Osteocyte (in vitro differentiated cells): ENCODE measurements at regions not wholly inside any gene's neighbourhood (a gene's known extent, or its start where the extent isn't known, plus 50 kb on each side); places are given as distances from the start of the nearest gene placed in this dataset.

Source experiments
- DNase-seq: peaks from one replicate; pipeline ENCODE4 v3.0.0; 2021; ENCODE audit warnings: mixed read lengths; ENCODE audit not compliant: unreplicated experiment; ENCODE audit errors: extremely low spot score
- H3K27ac Mint-ChIP-seq: one replicate; pipeline ENCODE4 v1.8.0; 2021; ENCODE audit warnings: mild to moderate bottlenecking, mixed read lengths; ENCODE audit not compliant: unreplicated experiment
- H3K27me3 Mint-ChIP-seq: one replicate; pipeline ENCODE4 v1.8.0; 2021; ENCODE audit warnings: mixed read lengths; ENCODE audit not compliant: unreplicated experiment
- H3K36me3 Mint-ChIP-seq: one replicate; pipeline ENCODE4 v1.8.0; 2021; ENCODE audit warnings: mixed read lengths; ENCODE audit not compliant: unreplicated experiment
- H3K4me1 Mint-ChIP-seq: one replicate; pipeline ENCODE4 v1.8.0; 2021; ENCODE audit warnings: mixed read lengths; ENCODE audit not compliant: unreplicated experiment
- H3K4me3 Mint-ChIP-seq: one replicate; pipeline ENCODE4 v1.8.0; 2021; ENCODE audit warnings: mild to moderate bottlenecking, moderate library complexity, mixed read lengths; ENCODE audit not compliant: unreplicated experiment
- H3K9me3 Mint-ChIP-seq: one replicate; pipeline ENCODE4 v1.8.0; 2021; ENCODE audit warnings: mixed read lengths; ENCODE audit not compliant: unreplicated experiment
- TF ChIP-seq, protein P1 (sequence below): fragments of 200-600 bp; sonication (generic); IDR thresholded peaks from 2 replicates; pipeline ENCODE4 v1.5.0; 2021; ENCODE audit warnings: antibody characterized with exemption, mild to moderate bottlenecking, moderate library complexity

DNA sequence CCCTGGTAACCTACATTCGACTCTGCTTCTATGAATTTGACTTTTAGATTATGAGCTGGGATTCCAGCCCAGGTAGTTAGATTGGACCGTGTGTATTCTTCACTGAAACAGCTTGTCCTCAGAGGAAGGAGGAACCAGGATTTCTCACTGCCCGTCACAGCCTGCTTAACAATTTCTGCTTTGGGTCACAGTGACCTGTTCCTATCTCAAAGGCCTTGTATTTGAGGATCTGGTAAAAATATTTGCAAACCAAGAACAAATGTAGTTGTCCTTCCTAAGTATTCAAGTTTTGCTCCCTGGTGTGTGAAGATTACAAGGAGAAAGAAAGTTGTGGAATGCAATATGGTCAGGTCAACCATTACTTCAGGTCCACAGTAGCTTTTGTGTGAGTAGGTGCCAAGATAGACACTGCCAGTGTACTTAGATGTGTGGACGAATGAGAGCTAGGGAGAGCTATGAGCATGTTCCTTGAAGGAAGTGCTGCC, 55.1 kb downstream of the KIF4B start:
- no peaks in the 10 kb centered on the region for H3K9me3 Mint-ChIP-seq
- no peak overlapping the region for H3K4me3 Mint-ChIP-seq
- H3K36me3 Mint-ChIP-seq: no peaks in the 10 kb centered on the region
- H3K4me1 Mint-ChIP-seq: no peaks in the 10 kb centered on the region
- no peak for DNase-seq
- peaks cover 4% of the 10 kb centered on the region for H3K27me3 Mint-ChIP-seq
- H3K27ac Mint-ChIP-seq: no peak overlapping the region
- TF ChIP-seq, protein P1, sequence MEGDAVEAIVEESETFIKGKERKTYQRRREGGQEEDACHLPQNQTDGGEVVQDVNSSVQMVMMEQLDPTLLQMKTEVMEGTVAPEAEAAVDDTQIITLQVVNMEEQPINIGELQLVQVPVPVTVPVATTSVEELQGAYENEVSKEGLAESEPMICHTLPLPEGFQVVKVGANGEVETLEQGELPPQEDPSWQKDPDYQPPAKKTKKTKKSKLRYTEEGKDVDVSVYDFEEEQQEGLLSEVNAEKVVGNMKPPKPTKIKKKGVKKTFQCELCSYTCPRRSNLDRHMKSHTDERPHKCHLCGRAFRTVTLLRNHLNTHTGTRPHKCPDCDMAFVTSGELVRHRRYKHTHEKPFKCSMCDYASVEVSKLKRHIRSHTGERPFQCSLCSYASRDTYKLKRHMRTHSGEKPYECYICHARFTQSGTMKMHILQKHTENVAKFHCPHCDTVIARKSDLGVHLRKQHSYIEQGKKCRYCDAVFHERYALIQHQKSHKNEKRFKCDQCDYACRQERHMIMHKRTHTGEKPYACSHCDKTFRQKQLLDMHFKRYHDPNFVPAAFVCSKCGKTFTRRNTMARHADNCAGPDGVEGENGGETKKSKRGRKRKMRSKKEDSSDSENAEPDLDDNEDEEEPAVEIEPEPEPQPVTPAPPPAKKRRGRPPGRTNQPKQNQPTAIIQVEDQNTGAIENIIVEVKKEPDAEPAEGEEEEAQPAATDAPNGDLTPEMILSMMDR: no peak

DNA sequence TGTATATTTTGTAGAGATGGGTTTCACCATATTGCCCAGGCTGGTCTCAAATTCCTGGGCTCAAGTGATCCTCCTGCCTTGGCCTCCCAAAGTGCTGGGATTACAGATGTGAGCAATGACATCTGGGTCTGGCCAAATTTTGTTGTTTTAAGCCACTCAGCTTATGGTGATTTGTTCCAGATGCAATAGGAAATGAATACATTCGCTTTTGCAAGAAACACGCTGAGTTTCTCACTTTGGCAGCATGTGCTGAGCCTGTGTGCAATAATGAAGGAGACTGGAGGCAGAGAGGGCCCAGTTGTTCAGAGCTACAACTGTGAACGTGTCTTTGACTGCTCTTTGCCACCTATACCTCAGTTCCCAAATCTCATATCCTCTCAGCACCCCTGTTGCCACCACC, 56.4 kb downstream of the KIF4B start:
- H3K4me3 Mint-ChIP-seq: no peak overlapping the region
- no peaks in the 10 kb centered on the region for H3K9me3 Mint-ChIP-seq
- H3K4me1 Mint-ChIP-seq: no peaks in the 10 kb centered on the region
- TF ChIP-seq, protein P1: no peak
- H3K27me3 Mint-ChIP-seq: no peaks in the 10 kb centered on the region
- H3K36me3 Mint-ChIP-seq: no peaks in the 10 kb centered on the region
- H3K27ac Mint-ChIP-seq: no peak overlapping the region
- no peak for DNase-seq

DNA sequence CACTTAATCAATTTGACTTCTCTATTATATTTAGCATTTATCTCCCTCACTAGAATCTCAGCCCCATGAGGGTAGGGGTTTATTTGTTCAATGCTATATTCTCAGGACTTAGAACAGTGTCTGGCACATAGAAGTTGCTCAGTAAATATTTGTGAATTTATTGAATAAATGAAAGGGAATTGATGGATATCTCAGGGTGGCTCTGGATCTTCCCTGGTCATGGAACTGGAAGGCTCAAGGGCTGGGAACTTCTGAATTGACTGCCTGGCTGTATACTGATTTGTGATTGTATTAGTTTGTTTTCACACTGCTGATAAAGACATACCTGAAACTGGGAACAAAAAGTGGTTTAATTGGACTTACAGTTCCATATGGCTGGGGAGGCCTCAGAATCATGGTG, 57.2 kb downstream of the KIF4B start:
- no peaks in the 10 kb centered on the region for H3K36me3 Mint-ChIP-seq
- no peaks in the 10 kb centered on the region for H3K27me3 Mint-ChIP-seq
- no peak overlapping the region for H3K4me3 Mint-ChIP-seq
- no peak overlapping the region for H3K27ac Mint-ChIP-seq
- no peaks in the 10 kb centered on the region for H3K9me3 Mint-ChIP-seq
- no peaks in the 10 kb centered on the region for H3K4me1 Mint-ChIP-seq
- TF ChIP-seq, protein P1: no peak
- DNase-seq: no peak

DNA sequence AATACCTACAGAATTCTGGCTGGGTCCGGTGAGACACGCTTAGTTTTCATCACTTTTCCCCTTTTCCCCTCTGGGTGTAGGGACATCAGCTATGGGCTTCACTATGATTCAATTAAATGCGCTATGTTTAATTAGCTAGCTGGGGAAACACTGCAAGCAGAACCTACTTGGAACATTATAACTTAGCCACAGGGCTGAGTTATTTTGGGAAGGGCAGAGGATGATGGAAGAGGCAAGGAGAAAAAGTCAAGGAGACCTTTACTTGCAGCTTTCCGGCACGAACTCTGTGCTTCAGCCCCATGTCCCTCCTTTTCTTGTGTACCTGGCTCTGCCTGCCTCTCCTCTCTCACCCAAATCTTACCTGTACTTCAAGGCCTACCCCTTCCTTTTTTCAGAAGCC, 62.8 kb downstream of the KIF4B start:
- Mint-ChIP-seq H3K4me1 (peaks cover 11% of the 10 kb centered on the region), H3K36me3 (no peaks in the 10 kb centered on the region), H3K4me3 (no peak overlapping the region), H3K27ac (no peak overlapping the region), H3K27me3 (no peaks in the 10 kb centered on the region), H3K9me3 (no peaks in the 10 kb centered on the region)
- no peak for DNase-seq
- TF ChIP-seq, protein P1: no peak

DNA sequence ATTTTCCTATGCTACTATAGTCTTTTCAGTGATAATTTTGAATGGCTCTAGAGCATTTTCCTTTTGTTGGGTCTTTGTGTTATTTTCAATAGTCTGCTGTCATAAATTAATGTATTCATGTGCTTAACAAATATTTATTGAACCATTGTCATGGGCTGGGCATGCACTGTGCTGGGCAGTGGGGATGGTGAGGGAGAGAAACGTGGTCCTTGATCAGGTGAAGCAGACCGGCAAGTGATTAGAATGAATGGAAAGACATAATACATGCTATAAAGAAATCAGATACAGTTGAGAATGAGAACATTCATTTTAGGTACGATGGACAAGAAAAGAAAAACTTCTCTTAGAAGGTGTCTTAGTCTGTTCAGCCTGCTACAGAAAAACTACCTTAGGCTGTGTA, 66.1 kb downstream of the KIF4B start:
- TF ChIP-seq, protein P1: no peak
- no peaks in the 10 kb centered on the region for H3K36me3 Mint-ChIP-seq
- H3K4me1 Mint-ChIP-seq: peaks cover 21% of the 10 kb centered on the region
- H3K9me3 Mint-ChIP-seq: peaks cover 13% of the 10 kb centered on the region
- no peak overlapping the region for H3K27ac Mint-ChIP-seq
- H3K27me3 Mint-ChIP-seq: no peaks in the 10 kb centered on the region
- DNase-seq: no peak
- no peak overlapping the region for H3K4me3 Mint-ChIP-seq
